Right lung (tissue), 2 donors: ENCODE measurements at regions not wholly inside any gene's neighbourhood (a gene's known extent, or its start where the extent isn't known, plus 50 kb on each side); places are given as distances from the start of the nearest gene placed in this dataset.
"Not testable (repeated sequence)": the region's sequence is repeated elsewhere in the genome, so short reads cannot be mapped to it uniquely, and the experiment has no call there.

Source experiments
- DNase-seq, 2 donors: peaks; one replicate each; pipeline ENCODE4 v3.0.0-alpha.2; 2013

DNA sequence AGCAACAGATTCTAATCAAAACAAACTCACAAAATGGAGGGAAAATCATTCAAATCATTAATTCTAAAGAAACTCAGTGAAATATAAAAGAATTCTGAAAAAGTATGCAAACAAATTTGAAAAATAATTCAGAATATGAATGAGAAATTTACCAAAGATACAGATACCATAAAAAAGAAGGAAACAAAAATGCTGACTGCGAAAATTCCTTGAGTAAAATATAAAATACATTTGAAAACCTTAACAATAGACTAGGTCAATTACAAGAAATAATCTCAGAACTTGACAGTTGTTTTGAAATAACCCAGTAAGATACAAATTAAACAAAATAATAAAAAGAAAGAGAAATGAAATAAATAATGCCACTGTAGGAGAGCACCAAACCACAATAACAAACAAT, 1289.0 kb downstream of the SLITRK1 start:
- DNase-seq: no peak

GRCh38 chr13:82571653-82572052, 1310.6 kb downstream of the SLITRK1 start:
- DNase-seq: no peak

DNA sequence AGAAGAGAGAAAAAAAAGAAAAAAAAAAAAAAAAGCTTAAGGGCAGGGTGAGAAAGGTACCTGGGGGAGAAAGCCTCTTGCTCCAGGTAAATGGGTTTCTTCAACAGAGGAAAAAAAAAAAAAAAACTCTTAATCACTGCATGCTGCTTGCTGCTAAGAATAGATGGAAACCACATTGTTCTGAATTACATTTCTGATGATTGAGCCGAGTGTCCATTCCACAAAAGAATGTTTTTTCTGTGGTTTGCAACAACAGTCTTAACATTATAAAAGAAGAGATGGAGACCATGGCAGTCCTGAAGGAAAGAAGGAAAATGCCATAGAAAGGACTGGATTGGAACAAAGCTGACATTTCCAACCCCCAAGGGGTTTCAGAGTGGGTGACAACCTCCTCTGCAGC, 1312.7 kb downstream of the SLITRK1 start:
- DNase-seq: no peak

DNA sequence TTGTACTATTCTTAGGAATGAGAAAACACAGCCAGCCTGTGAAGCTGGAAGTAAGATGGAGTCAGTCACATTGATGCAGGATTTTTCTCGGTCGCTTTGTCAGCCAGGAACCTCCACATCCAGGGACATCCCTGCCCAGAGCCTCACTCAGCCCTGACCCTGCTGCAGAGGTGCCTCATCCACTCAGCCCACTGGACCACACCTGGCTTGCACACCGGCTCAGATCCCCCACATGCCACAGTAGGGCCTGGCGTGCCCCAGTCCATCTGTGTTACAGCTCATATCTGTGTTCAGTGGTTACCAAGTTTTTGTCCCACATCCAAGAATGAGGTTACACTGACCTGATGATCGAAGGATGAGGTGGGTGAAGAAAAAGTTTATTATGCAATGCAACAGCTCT, 1315.4 kb downstream of the SLITRK1 start:
- no peak for DNase-seq

- no peak for DNase-seq
Measured at GRCh38 chr13:82565201-82565600, 1317.1 kb downstream of the SLITRK1 start.

GRCh38 chr13:82560889-82561288, 1321.4 kb downstream of the SLITRK1 start:
- no peak for DNase-seq

DNA sequence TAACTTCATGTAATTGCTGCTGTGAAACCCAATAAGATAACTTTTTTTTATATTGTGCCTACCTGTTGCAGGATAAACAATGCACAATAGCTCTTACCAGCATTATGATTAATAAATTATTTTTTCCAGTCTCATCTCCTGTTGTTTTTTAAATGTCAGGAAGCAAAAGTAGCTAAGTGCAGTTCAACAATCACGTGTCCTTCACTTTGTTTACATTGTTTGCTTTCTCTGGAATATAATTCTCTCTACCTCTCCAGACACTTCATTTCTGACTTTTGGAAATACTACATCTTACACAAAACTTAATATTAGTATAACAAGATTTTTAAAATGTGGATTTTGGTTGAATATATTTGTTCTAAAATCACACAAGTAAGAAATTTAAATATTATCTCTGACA, 1359.4 kb downstream of the SLITRK1 start:
- DNase-seq: no peak

DNA sequence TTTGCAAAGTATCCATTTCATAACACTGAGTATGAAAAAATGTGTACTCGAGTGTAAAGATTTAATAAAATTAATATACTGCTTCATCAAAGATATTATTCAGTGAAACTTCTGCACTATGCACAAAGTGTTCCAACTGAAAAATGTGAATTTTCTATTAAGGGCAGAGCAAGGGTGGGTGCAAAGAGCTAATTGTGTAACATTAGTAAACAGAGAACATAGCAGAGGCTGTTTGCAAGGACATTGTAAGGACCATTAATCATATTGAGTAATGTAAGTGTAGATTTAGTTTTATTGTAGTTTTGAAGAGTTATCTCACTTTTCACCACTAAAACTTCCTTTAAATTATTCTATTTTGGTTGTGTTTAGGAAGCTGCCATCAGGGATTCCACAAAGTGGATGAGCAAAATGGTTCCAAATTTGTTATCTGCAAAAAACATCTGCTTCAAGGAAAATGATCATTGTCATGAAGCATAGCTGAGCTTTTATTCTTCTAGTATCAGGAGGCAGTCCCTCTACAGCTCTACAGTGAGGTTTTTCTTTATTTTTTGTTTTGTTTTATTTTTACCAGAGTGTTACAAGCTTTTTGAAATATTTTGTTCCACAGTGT, 1375.4 kb downstream of the SLITRK1 start:
- DNase-seq: no peak

- no peak for DNase-seq
Measured at GRCh38 chr13:82501834-82502233, 1380.4 kb downstream of the SLITRK1 start.

- DNase-seq: no peak
Measured at GRCh38 chr13:82480415-82480814, 1401.9 kb downstream of the SLITRK1 start.

GRCh38 chr13:82477436-82477835, 1404.8 kb downstream of the SLITRK1 start:
- DNase-seq: no peak

GRCh38 chr13:82467626-82468025, 1414.6 kb downstream of the SLITRK1 start:
- DNase-seq: no peak

DNA sequence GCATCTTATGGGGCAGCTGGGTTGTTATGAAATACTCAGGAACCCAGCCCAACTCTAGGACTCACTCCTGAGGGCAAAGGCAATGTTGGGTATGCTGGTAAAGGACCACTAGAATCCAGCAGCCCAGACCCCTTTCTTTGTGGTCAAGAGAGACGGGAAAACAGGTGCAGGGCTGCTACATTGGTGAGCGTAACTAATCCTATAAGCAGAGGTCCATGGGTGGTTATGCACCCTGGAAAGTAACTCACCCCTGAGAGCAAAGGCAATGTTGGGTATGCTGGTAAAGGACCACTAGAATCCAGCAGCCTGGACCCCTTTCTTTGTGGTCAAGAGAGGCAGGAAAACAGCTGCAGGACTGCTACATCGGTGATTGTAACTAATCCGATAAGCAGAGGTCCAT, 1422.7 kb downstream of the SLITRK1 start:
- not testable (repeated sequence) for DNase-seq

DNA sequence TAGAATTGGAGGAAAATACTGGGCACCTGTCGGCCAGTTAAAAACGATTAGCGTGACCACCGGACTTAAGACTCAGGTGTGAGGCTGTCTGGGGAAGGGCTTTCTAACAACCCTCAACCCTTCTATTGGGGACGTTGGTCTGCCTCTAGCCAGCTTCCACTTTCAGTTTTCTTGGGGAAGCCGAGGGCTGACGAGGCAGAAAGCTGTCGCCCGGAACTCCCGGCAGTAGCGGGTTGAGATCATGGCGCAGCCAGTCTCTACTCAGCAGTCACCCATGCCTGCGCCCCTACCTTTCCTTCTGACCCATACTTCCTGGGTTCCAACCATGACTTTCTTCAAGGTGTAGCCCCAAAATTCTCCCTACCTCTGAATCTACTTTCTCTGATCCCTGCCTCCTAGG, 1424.1 kb downstream of the SLITRK1 start:
- no peak for DNase-seq

- not testable (repeated sequence) for DNase-seq
Measured at GRCh38 chr13:82457548-82457947, 1424.7 kb downstream of the SLITRK1 start.

DNA sequence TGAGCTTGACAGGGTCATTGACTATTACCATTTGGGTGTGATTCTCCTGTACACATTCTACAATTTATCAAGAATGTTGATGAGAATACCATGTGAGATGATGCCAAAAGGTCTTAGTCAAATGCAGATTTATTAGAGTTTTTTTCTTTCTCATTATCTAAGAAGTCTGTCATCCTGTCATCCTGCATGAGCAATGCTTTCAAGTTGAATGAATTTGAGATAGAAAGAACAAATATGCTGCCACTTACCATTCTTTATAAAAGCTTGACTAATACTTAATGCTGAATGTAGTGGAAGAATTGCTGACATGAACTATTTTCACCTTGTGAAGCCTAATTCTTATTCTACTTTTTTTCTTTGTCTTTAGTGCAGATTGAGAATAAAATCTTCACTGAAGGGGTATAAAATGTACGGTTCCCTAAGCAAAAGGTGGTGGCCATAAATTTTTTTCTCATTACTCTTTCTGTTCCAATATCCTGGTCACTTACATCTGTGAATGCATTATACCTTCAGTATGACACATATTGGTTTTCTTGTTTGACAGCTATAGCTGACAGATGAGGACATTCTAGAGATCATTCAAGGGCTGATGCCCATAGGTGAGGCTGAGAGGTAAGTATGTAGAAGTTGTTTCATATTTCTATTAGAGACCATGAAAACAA, 1434.7 kb downstream of the SLITRK1 start:
- no peak for DNase-seq

DNA sequence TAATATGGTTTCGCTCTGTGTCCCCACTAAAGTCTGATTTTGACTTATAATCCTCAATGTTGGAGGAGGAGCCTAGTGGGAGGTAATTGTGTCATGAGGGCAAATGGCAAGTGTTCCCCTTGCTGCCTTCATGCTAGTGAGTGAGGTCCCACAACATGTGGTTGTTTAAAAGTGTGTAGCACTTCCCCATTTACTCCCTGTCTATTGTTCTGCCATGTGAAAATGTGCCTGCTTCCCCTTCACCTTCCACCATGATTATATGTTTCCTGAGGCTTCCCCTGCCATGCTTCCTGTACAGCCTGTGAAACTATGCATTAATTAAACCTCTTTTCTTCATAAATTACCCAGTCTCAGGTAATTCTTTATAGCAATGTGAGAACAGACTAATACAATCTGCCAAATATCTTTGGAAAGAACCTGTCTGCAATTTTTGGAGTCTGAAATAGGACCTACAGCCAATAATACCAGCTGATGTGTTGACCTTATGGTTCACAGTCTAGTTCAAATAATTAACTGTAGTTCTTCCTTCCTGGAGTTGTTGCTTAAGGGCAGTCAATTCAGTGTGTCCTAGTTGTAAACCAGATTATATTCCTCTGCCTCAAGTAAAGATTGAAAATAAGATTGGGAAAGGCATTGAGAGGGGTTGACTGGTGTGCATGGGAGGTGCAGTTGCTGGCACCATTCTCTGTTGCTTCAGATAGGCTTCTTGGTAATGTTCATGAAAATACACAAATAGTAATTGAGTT, 1442.9 kb downstream of the SLITRK1 start:
- DNase-seq: no peak

DNA sequence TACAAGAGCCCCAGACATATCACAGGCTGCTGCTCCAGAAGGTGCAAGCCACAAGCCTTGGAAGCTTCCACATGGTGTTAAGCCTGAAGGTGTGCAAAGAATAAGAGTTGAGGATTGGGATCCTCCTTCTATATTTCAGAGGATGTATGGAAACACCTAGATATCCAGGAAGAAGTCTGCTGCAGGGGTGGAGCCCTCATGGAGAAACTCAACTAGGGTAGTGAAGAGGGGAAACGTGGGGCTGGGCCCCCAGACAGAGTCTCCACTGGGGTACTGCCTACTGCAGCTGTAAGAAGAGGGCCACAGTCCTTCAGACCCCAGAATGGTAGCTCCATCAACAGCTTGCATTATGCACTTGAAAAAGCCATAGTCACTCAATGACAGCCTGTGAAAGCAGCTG, 1444.0 kb downstream of the SLITRK1 start:
- no peak for DNase-seq

DNA sequence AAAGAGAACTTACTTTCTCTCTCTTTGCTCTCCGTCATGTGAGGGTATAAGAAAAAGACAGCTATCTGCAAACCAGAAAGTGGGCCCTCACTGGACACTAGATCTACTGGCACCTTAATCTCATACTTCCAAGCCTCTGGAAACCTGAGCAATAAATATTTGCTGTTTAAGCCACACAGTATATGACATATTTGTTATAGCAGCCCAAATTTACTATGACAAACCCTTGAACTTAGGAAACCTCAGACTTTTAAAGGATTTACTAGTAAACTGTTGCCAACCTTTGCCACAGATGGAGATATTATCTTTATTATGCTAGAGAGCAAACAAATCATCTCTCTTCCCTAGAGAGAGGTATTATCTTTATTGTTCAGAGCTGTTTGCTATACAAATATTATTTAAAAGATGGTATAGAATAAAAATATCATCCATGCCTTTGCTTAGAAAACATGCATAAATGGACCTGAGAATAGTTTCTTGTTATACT, 1446.1 kb downstream of the SLITRK1 start:
- DNase-seq: no peak

GRCh38 chr13:82432949-82433348, 1449.3 kb downstream of the SLITRK1 start:
- DNase-seq: no peak

DNA sequence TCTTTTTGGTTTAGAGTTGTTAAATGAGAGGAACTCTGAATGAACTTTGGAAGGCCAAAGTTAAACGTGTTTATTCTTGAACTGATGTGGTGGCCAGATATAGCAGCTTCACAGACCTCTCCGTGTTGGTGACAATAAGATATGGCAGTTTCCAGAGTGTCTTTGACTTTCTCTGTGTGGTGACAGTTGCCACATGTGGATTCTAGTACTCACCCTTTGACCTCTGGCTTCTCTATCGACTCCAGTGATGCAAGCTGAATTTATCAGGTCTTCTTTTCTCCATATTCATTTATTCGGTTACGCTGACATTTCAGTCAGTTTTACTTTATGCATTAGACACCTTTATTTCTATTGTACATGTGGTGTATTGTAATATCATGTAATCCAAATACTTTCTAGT, 1469.5 kb downstream of the SLITRK1 start:
- DNase-seq: no peak

- no peak for DNase-seq
Measured at GRCh38 chr13:82407321-82407720, 1475.0 kb downstream of the SLITRK1 start.

- no peak for DNase-seq
Measured at GRCh38 chr13:82374719-82375118, 1507.6 kb downstream of the SLITRK1 start.
